ENCODE measurements at regions not wholly inside any gene's neighbourhood (a gene's known extent, or its start where the extent isn't known, plus 50 kb on each side); places are given as distances from the start of the nearest gene placed in this dataset.

DNA sequence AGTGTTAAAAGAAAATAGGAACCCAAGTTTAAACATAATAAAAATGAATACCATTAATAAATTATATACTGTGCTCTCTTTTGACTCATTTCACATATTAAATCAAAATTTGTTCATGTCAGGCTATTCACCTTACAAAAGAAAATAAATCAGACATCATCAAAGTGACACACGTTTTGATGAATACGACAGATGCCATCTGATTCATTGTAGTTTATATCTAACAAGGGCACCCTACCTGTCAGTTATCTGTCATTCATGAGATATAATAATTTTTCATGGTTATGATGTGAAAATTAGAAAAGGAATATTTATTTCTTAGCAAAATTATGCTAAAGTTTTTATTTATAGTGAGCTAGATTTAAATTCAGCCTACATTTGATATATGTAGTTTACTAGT lies 188.1 kb upstream of the PCDH17 start:
- DNase-seq, result no peak

DNA sequence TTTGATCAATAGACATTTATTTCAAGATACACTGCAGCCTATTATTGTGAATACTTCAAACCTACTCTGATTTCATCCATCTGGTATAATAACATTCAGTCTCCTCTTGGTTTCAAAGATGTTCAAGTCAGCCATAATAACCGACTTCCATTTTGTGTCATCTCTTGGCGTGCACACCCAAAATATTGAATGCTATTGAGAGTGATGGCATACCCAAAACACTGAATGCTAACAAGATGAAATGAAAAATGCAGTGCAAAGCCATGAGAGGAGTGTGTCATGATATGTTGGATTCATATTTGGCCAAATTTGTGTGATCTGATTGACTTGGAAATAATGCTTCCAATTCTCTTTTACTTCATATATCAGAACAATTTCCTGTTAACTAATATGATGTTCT lies 181.2 kb upstream of the PCDH17 start:
- DNase-seq, result no peak

DNA sequence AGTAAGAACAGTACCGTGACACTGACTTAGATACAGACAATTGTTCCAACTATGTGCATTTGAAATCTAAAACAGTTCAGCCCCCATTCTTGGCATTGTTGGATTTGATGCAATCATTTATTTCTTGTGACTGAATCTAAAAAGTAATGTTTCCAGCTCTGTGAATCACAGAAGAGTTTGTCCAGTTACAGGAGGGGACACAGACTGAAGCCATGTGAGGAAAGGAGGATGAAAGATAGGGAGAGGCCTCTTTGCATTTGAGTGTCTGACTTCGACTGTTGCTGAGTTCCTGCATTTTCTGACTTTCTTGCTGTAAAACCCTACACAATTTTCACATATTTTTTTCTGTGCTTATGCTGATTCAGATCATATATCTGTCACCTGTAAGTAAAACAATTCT lies 179.3 kb upstream of the PCDH17 start:
- no peak for DNase-seq

DNA sequence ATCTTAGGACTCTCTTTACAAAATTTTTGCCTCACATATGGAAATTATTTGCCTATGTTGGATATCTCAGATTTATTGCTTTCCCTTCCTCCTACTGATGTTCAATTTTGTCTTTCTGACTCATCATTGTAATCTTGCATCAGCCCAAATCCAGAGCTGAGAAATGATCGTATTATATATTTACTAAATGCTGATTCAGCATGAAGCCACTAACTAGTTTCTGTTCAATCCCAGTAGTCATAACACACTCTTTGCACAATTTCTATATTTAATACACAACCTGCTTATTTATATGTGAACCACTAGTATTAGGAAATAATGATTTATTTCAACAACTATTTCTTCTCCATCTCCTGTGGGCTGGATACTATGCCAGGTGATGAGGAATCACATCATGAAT lies 161.1 kb upstream of the PCDH17 start:
- no peak for DNase-seq

DNA sequence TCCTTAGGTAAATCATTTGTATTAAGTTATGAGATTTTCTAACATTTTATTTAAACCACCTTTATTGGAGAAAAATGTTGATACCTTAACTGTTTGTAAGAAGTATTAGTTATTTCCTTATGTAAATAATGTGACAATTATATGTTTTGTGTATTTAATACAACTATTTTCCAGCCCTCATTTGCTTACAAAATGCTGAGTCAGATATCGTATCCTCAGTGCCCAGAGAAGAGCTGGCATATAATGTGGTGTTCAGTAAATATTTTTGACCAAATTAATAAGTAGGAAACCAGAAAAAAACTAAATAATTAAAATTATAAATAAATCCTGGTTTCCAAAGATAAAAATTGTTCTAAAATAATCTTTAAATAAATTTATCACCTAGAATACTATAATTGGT lies 140.2 kb upstream of the PCDH17 start:
- DNase-seq, result no peak

DNA sequence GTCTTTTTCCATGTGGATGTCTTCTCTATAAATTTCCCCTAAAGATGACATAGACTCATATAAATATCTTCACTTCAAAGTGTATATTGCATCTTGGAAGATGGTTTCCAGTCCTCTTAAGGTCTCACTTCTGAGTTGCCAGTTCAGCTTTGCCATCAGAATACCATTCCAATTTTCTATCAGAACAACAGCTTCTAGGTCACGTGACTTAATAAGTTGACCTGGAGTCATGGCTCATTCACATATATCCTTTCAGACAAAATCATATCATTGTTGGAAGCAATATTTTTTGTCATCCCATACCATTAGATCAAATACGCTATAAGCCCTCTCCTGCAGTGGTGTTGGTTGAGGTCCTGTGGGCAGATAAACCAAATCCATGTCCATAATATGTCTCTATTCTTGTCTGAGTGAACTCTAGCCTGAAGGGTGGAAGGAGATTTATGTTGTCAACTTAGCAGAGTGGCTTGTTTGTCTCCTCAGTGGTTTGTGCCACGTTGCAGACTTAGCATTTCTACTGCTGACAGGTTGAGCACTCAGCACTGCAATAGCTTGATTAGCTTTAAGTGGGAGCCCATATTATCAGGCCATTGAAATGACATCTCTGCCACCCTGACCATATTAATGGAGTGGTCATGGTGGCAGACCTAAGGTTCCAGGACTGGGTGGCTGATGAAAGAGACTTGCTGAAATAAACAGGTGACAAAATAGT lies 123.6 kb upstream of the PCDH17 start:
- DNase-seq, result no peak

DNA sequence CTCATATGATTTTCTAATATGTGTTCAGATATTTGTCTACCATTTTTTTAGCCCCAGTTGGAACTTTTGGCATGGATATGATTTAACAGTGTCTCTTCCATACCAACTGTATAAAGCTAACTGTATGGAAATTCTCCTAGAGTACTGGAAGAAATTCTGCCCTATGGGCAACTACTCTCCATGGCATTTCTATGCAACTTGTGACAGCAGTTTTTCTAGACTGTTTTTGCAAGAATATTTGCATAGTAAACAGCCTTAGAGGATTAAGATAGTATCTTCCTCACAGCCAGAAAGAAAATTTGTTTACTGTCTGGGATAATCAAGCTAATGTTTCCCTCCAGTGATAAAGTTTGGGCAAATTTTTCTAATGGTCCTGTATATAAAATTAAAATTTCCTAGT lies 119.9 kb upstream of the PCDH17 start:
- DNase-seq, result no peak

DNA sequence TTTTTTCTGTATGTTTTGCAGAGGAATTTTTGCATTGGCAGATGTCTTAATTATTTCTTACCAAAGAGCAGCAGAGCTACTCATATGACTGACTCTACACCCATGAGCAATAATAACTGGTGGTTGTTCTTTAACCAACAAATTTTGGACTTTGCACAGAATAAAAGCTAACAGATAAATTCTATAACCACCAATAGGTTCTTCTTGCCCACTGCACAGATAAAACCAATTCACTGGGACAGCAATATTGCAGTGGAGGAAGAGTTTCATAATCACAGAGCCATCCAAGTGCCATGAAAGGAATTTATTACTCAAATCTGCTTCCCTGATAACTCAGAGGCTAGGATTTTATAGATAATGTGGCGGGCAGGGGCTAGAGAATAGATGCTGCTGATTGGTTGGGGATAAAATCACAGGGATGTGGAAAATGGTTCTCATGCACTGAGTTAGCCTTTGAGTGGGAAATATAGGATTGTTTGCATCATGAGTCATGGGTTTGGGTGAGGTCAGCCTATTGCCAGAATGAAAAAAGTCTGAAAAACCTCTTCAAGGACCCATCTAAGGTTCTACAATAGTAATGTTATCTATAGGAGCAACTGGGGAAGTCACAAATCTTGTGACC lies 104.3 kb upstream of the PCDH17 start:
- no peak for DNase-seq

DNA sequence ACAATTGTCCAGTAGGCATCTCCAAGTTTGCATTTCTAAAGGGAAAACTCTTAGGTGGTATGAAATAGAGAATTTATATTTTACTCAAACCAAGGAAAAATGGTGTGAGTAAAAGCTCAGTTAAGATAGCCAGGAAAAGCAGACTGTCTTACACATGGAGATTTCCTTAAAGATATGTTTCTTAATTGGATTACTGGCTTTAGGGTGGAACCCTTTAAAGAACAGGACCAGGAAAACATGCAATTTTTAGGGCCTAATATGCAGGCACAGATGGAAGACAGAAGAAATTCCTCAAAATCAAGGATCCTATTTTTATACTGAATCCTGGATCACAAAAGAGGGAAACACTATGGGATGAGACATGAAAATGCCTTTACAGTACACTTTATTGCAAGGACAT lies 100.3 kb upstream of the PCDH17 start:
- DNase-seq, result no peak

DNA sequence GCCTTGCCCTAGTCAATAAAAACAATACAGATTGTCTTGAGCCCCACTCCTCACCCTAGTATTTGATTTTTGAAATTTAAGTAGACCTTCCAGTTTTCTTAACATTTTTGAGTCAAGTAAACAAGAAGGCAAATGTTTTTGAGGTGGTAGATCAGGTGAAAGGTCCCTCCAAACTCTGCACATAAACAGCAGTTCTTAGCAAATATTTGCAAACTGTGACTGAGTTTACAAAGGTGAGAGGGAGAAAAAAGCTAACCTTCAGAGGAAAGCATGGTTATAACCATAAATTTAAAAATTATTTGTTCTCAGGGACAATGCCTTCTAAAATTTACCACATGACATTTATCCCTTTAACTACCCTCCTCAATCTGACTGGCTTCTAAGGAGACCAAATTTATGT lies 84.6 kb upstream of the PCDH17 start:
- DNase-seq, result no peak

DNA sequence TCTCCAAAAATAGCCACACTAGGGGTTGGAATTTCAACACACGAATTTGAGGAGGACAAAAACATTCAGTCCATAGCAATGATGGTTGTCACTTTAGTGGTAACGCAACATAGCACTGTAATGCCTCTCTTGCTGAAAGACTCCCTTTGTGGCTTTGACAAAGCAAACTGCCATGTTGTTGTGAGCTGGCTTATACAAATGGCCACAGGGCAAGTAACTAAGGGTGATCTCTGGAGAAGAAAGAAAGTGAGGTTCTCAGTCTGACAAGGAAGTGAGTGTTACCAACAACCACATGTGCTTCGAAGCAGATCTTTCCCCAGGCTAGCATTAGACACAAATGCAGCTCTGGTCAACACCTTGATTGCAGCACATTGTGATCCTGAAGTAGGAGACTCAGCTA lies 79.1 kb upstream of the PCDH17 start:
- no peak for DNase-seq

DNA sequence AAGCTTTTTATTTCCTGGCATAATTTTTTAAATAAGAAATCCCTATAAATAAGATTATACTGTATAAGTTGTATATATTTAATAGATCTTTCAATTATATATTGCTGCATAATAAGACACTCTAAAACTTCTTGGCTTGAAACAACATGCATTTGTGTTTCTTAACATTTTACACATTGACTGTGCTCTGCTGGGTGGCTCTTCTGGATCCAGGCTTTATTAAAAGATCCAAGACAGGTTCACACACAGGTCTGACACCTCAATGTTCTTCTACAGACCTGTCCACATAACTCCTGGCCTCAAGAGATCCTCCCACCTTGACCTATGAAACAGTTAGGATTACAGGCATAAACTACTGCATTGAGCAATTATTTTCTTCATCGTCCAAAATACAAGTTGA lies 77.6 kb upstream of the PCDH17 start:
- DNase-seq, result no peak

DNA sequence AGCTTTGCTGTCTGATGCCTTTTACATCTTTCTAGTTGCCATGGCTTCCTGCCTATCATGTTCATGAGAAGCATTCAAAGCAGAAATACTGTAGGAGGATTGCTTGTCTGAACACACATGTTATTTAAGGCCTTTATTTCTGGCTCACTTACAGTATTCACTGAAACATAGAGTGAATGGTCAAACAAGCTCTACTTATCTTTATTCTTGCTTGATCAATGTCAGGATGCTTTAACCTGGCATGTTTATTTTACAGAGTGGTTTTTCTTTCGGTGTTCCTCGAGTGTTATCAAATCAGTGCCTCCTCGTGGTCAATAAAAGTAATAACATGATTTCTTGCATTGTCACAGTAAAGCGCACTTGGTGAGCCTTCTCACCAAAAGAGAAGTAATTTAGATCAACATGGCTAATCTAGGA lies 73.5 kb upstream of the PCDH17 start:
- DNase-seq, result peak; percentile 39

DNA sequence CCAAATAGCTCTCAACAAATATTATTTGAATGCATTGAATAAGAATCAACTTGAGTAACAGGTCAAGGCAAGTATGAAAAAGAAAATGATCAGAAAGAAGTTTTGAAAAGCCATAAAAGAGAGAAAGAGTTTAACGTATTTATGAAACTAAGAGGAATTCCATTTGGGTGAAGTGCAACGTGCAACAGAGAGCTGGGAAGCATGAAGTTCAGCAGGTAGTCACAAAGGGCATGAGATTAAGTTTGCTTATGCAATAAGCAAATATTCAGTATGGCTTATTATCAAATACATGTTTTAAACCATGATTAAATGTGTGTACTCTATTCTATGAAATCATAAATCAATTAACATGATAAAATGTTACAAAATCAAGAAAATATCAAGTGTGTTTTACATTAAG lies 62.7 kb upstream of the PCDH17 start:
- no peak for DNase-seq

DNA sequence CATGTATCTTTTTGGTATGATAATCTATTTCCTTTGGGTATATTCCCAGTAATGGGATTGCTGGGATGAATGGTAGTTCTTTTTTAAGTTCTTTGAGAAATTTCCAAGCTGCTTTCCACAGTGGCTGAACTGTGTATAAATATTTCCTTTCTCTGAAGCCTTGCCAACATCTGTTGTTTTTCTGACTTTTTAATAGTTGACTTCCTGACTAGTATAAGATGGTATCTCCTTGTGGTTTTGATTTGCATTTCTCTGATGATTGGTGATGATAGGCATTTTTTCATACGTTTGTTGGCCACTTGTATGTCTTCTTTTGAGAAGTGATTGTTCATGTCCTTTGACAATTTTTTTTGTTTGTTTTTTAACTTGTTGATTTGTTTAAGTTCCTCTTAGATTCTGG lies 61.6 kb upstream of the PCDH17 start:
- DNase-seq, result no peak

Data from hematopoietic multipotent progenitor cell treated with erythropoietin and hydrocortisone succinate and interleukin-3 and kit ligand, for 6 days (in vitro differentiated cells).